ENCODE measurements at regions not wholly inside any gene's neighbourhood (a gene's known extent, or its start where the extent isn't known, plus 50 kb on each side); places are given as distances from the start of the nearest gene placed in this dataset. TPM values are rescaled to one million over a fixed set of nuclear protein-coding genes. Genes with fewer than 3 reads are reported as not detected.

DNA sequence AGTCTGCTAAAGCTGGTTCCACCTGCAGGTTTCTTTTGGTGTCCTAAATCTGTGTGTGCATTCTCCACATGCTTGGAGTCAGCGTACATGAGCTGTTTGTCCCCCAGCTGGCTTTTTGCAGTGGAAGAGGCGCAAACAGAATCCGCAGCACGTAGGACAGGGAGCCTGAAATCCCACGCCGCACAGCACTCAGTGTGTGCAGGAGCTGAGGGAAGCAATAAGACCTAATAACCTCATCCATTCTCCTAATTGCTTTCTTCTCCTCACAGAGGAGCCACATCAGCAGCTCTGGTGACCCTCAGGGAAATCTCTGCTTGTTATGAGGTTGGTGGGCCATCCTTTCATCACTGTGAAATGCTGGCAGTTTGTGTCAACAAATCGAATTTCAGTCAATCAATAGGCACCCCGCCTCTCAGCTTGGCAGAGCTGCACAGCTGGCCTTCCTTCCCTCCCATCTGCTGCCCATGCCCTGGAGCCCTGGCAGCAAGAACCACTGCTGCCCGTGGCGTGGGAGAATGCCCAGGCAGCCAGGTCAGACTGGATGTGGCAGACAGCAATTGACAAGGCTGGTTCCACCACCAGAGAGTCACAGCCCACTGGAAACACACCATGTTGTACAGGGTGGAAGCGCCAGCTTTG, 136.7 kb downstream of the ZDHHC20 start:
- Histone ChIP-seq H3K9ac (ENCODE audit: low read depth, low read length) (no peak overlapping the region), H2BK5ac (ENCODE audit: low read depth, low read length, poor library complexity, severe bottlenecking) (no peak overlapping the region), H2BK20ac (ENCODE audit: low read depth, low read length) (no peak overlapping the region), H3K18ac (ENCODE audit: low read depth, low read length) (no peak overlapping the region), H3K4me2 (ENCODE audit: low read depth, low read length) (no peak overlapping the region), H3K9me1 (ENCODE audit: insufficient read depth, low read length) (no peaks in the 10 kb centered on the region), H2BK120ac (ENCODE audit: low read depth, low read length) (no peak overlapping the region), H2AK5ac (ENCODE audit: low read depth, low read length) (no peak overlapping the region), H3K36me3 (ENCODE audit: control insufficient read depth, insufficient read depth, low read length) (no peaks in the 10 kb centered on the region), H2AK9ac (replicated peaks; ENCODE audit: low read depth, low read length, poor library complexity) (no peak overlapping the region), H3K14ac (replicated peaks; ENCODE audit: low read depth, low read length) (no peak overlapping the region), H3K27ac (ENCODE audit: insufficient read depth, low read length) (no peak overlapping the region), H3K79me1 (ENCODE audit: low read depth in 1 of 2, low read length in 2 of 2) (no peaks in the 10 kb centered on the region), H2AFZ (replicated peaks; ENCODE audit: low read length, poor library complexity) (no peak overlapping the region), H3K4me3 (ENCODE audit: insufficient read depth, low read depth, low read length) (no peak overlapping the region), H4K8ac (ENCODE audit: low read depth in 2 of 2, low read length in 2 of 2) (no peak overlapping the region), H3K27me3 (ENCODE audit: control insufficient read depth, insufficient read depth, low read length) (peaks cover 4% of the 10 kb centered on the region), H4K20me1 (ENCODE audit: insufficient read depth, low read length) (no peaks in the 10 kb centered on the region), H3K56ac (ENCODE audit: extremely low read depth, insufficient read depth, low read length) (no peak overlapping the region), H2BK15ac (ENCODE audit: low read depth, low read length) (no peak overlapping the region), H3K23ac (ENCODE audit: low read depth, low read length) (no peak overlapping the region), H4K91ac (ENCODE audit: insufficient read depth, low read depth, low read length) (no peak overlapping the region), H3K4ac (ENCODE audit: low read depth, low read length) (no peak overlapping the region), H3K9me3 (ENCODE audit: control insufficient read depth, insufficient read depth, low read length) (no peaks in the 10 kb centered on the region), H3K4me1 (ENCODE audit: control insufficient read depth, insufficient read depth, low read length) (no peaks in the 10 kb centered on the region), H4K5ac (ENCODE audit: low read depth, low read length) (no peak overlapping the region)
- ChIA-PET POLR2A (ENCODE audit: unreplicated experiment) (no interaction called here), CTCF (no interaction called here)
- intact Hi-C loops (cut with micrococcal nuclease) = no loop called here
- dilution Hi-C loops (cut with HindIII; ENCODE audit: low sequenced_read_pairs, unreplicated experiment) = no loop called here
- no peak for TF ChIP-seq ELK1 (IDR thresholded peaks at IDR 0.05; ENCODE audit: borderline replicate concordance, low read depth, low read length)
- no peak for TF ChIP-seq MAZ (IDR thresholded peaks at IDR 0.05; ENCODE audit: borderline replicate concordance, low read depth, low read length)
- TF ChIP-seq CEBPB (IDR thresholded peaks at IDR 0.05; ENCODE audit: low read depth, low read length) = no peak
- TF ChIP-seq CHD1 (IDR thresholded peaks at IDR 0.05; ENCODE audit: low read depth, low read length) = no peak
- TF ChIP-seq SMC3 (IDR thresholded peaks at IDR 0.05; ENCODE audit: low read depth, low read length) = no peak
- in situ Hi-C loops (cut with MboI; ENCODE audit: low sequenced_read_pairs) = no loop called here
- no TSS peak for BruUV-seq (replicated peaks)
- WGBS, 2 experiments (ENCODE audit: extremely low coverage in 2 of 2, insufficient read length in 1 of 2) = 33% methylated on average over 3 of the region's 11 CpGs; no CpG with 5 or more reads in 1 of the 2 experiments
- no peak for ATAC-seq (ENCODE audit: low read depth)
- no peak for DNase-seq

Small RNAs in the stretch of these regions (microRNA-seq; reads per million reads assigned to microRNA genes)
- not detected for gene AL158032.2 (ENCODE audit: insufficient read depth, insufficient read length)

Small RNAs in the stretch of these regions (small RNA-seq; reads per million reads assigned to genes)
- 0 reads per million in 5 experiments for gene AL158032.2

All from IMR-90 (cell line).